ENCODE measurements at regions not wholly inside any gene's neighbourhood (a gene's known extent, or its start where the extent isn't known, plus 50 kb on each side); places are given as distances from the start of the nearest gene placed in this dataset.

DNA sequence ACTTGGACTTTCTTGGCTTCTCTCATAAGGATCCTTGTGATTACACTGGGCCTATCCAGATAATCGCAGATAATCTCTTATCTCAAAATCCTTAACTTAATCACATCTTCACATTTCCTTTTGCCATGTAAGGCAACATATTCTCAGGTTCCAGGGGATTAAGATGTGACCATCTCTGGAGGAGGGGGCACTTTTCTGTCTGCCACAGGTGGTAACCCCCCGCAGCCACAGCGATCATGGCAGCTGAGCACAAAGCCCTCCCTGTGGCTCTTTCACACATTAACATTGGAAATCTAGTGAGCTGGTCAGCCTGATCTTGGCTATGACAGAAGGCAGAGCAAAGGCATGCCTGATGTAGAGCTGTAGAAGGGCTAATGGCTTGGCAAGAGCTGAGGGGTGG is 69.1 kb upstream of the CD82 start:
- no peaks in the 10 kb centered on the region for H3K36me3 Mint-ChIP-seq (ENCODE audit: low read depth)
- H3K4me1 Mint-ChIP-seq (ENCODE audit: low read depth), result no peaks in the 10 kb centered on the region
- no peak overlapping the region for H3K27ac Mint-ChIP-seq (ENCODE audit: unreplicated experiment)
- H3K4me3 Mint-ChIP-seq (ENCODE audit: unreplicated experiment), result no peak overlapping the region
- DNase-seq (ENCODE audit: low spot score), result no peak
- TF ChIP-seq, protein P1, sequence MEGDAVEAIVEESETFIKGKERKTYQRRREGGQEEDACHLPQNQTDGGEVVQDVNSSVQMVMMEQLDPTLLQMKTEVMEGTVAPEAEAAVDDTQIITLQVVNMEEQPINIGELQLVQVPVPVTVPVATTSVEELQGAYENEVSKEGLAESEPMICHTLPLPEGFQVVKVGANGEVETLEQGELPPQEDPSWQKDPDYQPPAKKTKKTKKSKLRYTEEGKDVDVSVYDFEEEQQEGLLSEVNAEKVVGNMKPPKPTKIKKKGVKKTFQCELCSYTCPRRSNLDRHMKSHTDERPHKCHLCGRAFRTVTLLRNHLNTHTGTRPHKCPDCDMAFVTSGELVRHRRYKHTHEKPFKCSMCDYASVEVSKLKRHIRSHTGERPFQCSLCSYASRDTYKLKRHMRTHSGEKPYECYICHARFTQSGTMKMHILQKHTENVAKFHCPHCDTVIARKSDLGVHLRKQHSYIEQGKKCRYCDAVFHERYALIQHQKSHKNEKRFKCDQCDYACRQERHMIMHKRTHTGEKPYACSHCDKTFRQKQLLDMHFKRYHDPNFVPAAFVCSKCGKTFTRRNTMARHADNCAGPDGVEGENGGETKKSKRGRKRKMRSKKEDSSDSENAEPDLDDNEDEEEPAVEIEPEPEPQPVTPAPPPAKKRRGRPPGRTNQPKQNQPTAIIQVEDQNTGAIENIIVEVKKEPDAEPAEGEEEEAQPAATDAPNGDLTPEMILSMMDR (IDR thresholded peaks at IDR 0.05), result no peak
- no peaks in the 10 kb centered on the region for H3K9me3 Mint-ChIP-seq (ENCODE audit: low read depth)
- H3K27me3 Mint-ChIP-seq (ENCODE audit: low read depth), result peaks cover 4% of the 10 kb centered on the region

DNA sequence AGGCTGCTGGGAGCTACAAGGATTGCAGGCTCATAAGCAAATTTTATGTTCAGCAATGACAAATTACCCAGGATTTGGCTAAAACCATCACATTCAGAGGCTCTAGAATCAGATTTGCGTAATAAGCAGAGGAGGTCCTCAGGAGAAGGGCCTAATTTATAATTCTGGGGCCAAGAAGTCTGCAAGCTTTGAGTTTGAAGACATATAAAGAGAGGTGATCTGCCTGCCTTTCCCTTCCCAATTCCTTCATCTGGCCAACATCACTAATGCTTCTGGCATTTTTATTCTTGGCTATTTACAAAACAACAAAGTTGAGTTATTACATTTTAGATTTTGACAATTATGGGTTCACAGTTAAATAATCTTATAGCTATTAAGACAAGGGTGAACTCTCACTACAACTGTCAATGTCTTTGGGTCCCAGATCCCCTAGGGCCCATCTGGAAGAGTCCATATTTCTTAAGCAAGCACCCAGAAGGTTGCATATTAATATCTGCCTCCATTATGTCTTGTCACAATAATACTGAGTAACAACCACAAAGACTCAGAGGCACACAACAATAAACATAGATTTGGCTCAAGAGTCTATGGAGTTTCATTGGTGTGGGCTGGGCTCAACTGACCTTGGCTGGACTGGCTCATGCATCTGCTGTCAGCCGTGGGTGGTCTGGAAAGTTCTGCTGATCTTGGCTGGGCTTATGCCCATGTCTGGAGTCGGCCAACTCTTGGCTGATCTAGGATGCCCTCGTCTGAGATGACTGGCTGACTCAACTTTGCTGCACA is 67.2 kb upstream of the CD82 start:
- Mint-ChIP-seq H3K4me1 (ENCODE audit: low read depth) (no peaks in the 10 kb centered on the region), H3K27me3 (ENCODE audit: low read depth) (peaks cover 3% of the 10 kb centered on the region), H3K4me3 (ENCODE audit: unreplicated experiment) (no peak overlapping the region), H3K9me3 (ENCODE audit: low read depth) (no peaks in the 10 kb centered on the region), H3K27ac (ENCODE audit: unreplicated experiment) (no peak overlapping the region), H3K36me3 (ENCODE audit: low read depth) (no peaks in the 10 kb centered on the region)
- no peak for DNase-seq (ENCODE audit: low spot score)
- TF ChIP-seq, protein P1 (IDR thresholded peaks at IDR 0.05), result no peak

DNA sequence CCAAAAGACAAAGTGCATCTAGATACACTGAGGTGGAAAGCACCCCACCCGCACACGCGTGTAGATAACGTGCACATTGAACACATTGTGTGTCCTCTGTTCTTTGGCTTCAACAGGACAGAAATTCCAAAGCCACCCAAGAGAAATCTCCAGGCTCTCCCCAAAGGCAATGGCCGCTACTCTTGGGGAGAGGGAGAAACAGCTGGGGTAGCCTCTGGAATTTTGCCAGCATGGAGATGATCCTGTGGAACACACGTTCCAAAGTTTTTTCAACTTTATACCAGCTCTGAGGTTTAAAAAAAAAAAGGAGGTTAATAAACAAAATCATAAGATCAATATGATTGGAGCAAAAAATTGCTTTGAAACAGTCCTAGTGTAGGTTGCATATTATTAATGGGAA is 63.0 kb upstream of the CD82 start:
- H3K4me3 Mint-ChIP-seq (ENCODE audit: unreplicated experiment), result no peak overlapping the region
- H3K4me1 Mint-ChIP-seq (ENCODE audit: low read depth), result no peaks in the 10 kb centered on the region
- H3K36me3 Mint-ChIP-seq (ENCODE audit: low read depth), result peaks cover 3% of the 10 kb centered on the region
- H3K27ac Mint-ChIP-seq (ENCODE audit: unreplicated experiment), result no peak overlapping the region
- TF ChIP-seq, protein P1 (IDR thresholded peaks at IDR 0.05), result no peak
- no peak for DNase-seq (ENCODE audit: low spot score)
- H3K9me3 Mint-ChIP-seq (ENCODE audit: low read depth), result peaks cover 4% of the 10 kb centered on the region
- H3K27me3 Mint-ChIP-seq (ENCODE audit: low read depth), result peaks cover 4% of the 10 kb centered on the region

DNA sequence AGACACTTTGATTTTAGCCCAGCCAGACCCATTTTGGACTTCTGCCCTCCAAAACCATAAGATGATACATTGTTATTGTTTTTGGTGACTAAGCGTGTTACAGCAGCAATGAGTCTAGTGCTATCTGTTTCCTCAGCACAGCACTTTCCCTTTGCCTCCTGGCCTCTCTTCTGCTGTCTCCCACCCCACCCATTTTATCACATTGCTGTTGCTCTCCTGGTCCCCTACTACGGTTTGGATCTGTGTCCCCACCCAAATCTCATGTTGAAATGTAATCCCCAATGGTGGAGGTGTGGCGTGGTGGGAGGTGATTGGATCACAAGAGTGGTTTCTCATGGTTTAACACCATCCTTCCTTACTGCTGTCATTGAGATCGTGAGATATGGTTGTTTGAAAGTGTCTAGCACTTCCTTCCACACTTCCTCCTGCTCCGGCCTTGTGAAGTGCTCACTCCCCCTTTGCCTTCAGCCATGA is 59.8 kb upstream of the CD82 start:
- no peak for DNase-seq (ENCODE audit: low spot score)
- peaks cover 4% of the 10 kb centered on the region for H3K9me3 Mint-ChIP-seq (ENCODE audit: low read depth)

DNA sequence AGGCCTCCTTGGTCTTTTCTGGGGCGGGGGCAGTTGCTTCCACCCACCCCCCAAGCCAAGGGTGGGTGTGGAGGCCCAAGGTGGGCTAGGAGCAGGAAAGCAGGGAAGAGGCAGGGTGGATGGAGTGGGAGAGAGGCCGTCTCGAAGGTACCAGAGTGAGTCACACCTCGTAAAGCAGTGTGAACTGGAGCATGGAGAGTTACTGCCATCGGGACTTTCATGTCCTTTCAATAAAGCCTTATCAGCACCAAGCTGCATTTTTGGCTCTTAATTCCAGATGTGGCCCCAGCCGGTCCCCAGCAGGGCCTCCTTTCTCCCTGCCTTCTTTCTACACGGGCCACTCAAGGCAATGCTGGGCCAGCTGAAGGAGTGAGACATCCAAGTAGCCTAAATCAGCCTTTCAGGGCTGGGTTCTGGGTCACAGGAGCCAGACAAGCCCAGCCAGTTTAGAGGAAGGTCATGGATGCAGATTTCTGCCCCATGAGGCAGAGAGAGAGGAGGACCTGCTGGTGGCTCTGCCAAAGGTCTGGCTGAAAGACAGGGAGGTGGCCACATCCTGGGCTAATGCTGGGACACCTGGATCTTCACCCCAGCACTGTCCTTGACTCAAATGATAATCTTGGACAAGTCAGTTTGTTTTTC is 59.0 kb upstream of the CD82 start:
- no peak overlapping the region for H3K4me3 Mint-ChIP-seq (ENCODE audit: unreplicated experiment)
- H3K27me3 Mint-ChIP-seq (ENCODE audit: low read depth), result peaks cover 6% of the 10 kb centered on the region
- H3K36me3 Mint-ChIP-seq (ENCODE audit: low read depth), result peaks cover 3% of the 10 kb centered on the region
- H3K9me3 Mint-ChIP-seq (ENCODE audit: low read depth), result peaks cover 4% of the 10 kb centered on the region
- DNase-seq (ENCODE audit: low spot score), result no peak
- H3K27ac Mint-ChIP-seq (ENCODE audit: unreplicated experiment), result no peak overlapping the region
- no peaks in the 10 kb centered on the region for H3K4me1 Mint-ChIP-seq (ENCODE audit: low read depth)
- TF ChIP-seq, protein P1 (IDR thresholded peaks at IDR 0.05), result no peak

More for the DNA sequence above, 59.8 kb upstream of the CD82 start:
- TF ChIP-seq, protein P1 (IDR thresholded peaks at IDR 0.05), result no peak
- Mint-ChIP-seq H3K27ac (ENCODE audit: unreplicated experiment) (no peak overlapping the region), H3K4me1 (ENCODE audit: low read depth) (no peaks in the 10 kb centered on the region), H3K4me3 (ENCODE audit: unreplicated experiment) (no peak overlapping the region), H3K36me3 (ENCODE audit: low read depth) (peaks cover 3% of the 10 kb centered on the region), H3K27me3 (ENCODE audit: low read depth) (peaks cover 4% of the 10 kb centered on the region)
